Peyer's patch (tissue), 4 donors: ENCODE measurements at regions not wholly inside any gene's neighbourhood (a gene's known extent, or its start where the extent isn't known, plus 50 kb on each side); places are given as distances from the start of the nearest gene placed in this dataset.

Experiments used
- POLR2A ChIP-seq, 2 donors: fragments of 450-650 bp; IDR thresholded peaks; one replicate each; pipeline ENCODE4 v1.5.1; 2017; ENCODE audit warnings: antibody characterized with exemption in 2 of 2, mild to moderate bottlenecking in 2 of 2, moderate library complexity in 2 of 2
- TF ChIP-seq, protein P1 (sequence below), 6 experiments: fragments of 450-650 bp in 4 of 6; fragments of 200-600 bp in 2 of 6; sonication (generic) in 1 of 6; IDR thresholded peaks; one replicate each; pipeline ENCODE4 v1.5.1; 2017 to 2019; ENCODE audit warnings: antibody characterized with exemption in 6 of 6, mild to moderate bottlenecking in 3 of 6, moderate library complexity in 1 of 6

GRCh38 chr6:170106906-170107525, 183.9 kb downstream of the DLL1 start:
- TF ChIP-seq, protein P1, sequence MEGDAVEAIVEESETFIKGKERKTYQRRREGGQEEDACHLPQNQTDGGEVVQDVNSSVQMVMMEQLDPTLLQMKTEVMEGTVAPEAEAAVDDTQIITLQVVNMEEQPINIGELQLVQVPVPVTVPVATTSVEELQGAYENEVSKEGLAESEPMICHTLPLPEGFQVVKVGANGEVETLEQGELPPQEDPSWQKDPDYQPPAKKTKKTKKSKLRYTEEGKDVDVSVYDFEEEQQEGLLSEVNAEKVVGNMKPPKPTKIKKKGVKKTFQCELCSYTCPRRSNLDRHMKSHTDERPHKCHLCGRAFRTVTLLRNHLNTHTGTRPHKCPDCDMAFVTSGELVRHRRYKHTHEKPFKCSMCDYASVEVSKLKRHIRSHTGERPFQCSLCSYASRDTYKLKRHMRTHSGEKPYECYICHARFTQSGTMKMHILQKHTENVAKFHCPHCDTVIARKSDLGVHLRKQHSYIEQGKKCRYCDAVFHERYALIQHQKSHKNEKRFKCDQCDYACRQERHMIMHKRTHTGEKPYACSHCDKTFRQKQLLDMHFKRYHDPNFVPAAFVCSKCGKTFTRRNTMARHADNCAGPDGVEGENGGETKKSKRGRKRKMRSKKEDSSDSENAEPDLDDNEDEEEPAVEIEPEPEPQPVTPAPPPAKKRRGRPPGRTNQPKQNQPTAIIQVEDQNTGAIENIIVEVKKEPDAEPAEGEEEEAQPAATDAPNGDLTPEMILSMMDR (IDR thresholded peaks at IDR 0.05): no peak
- TF ChIP-seq POLR2A (IDR thresholded peaks at IDR 0.05): no peak
